GM12878 (cell line): ENCODE measurements at regions not wholly inside any gene's neighbourhood (a gene's known extent, or its start where the extent isn't known, plus 50 kb on each side); places are given as distances from the start of the nearest gene placed in this dataset.

Experiments
- ATAC-seq: fragments of 200-7000 bp; cut with Tn5 transposase; 3 replicates; pipeline ENCODE4 v1.9.1; 2020; ENCODE audit warnings: mild to moderate bottlenecking, moderate library complexity
- BruUV-seq: library from RNA; stranded (reverse); fragments of 400-500 nt; replicated peaks from 2 replicates; lab custom pipeline; 2021; lab: Mats Ljungman, UMichigan
- CTCF ChIA-PET: fragments of 300-600 bp; sonication (Branson Sonifier 250); formaldehyde crosslinking; extraction: SDS; loops from one replicate; lab custom pipeline; 2021; ENCODE audit warnings: inconsistent platforms; lab: Yijun Ruan, JAX
- POLR2A ChIA-PET: fragments of 350-600 bp; formaldehyde crosslinking; extraction: SDS; loops from one replicate; lab custom pipeline; 2021; ENCODE audit warnings: inconsistent platforms; lab: Charles Lee
- RAD21 ChIA-PET: fragments of 300-600 bp; sonication (Branson Sonifier 250); formaldehyde crosslinking; loops from one replicate; lab custom pipeline; 2023; ENCODE audit warnings: antibody characterized with exemption; ENCODE audit not compliant: unreplicated experiment; lab: Charles Lee
- SMC1A ChIA-PET: fragments of 300-600 bp; sonication (Branson Sonifier 250); formaldehyde crosslinking; loops from one replicate; lab custom pipeline; 2023; ENCODE audit not compliant: unreplicated experiment, uncharacterized antibody; lab: Charles Lee
- DNase-seq: peaks from one replicate; pipeline ENCODE4 v3.0.0-alpha.2; 2011; ENCODE audit warnings: low read depth, low spot score
- FAIRE-seq: peaks from 3 replicates; lab custom pipeline; 2011; peaks lifted over from hg19 to GRCh38; lab: Jason Lieb, UNC
- H2AFZ ChIP-seq: 2 replicates; pipeline ENCODE4 v1.6.0; 2011; ENCODE audit warnings: low read depth, low read length, control low read depth; ENCODE audit not compliant: control insufficient read depth
- H3K27ac ChIP-seq: 2 replicates; pipeline ENCODE4 v1.5.1; 2011; ENCODE audit warnings: control low read depth; ENCODE audit not compliant: control insufficient read depth, insufficient read depth
- H3K27me3 ChIP-seq, 2 experiments: replicated peaks in 1 of 2; 2 replicates each; pipeline versions ENCODE4 v1.6.0 to v1.6.1; 2011; ENCODE audit warnings: low read length in 1 of 2; ENCODE audit not compliant: control insufficient read depth in 2 of 2, insufficient read depth in 2 of 2
- H3K36me3 ChIP-seq, 2 experiments: 2 replicates each; pipeline ENCODE4 v1.5.1; 2011; ENCODE audit warnings: low read length in 1 of 2; ENCODE audit not compliant: control insufficient read depth in 2 of 2, insufficient read depth in 2 of 2
- H3K4me1 ChIP-seq: 2 replicates; pipeline ENCODE4 v1.6.1; 2011; ENCODE audit warnings: mild to moderate bottlenecking, low read length, moderate library complexity, mixed read lengths; ENCODE audit not compliant: control insufficient read depth, insufficient read depth
- H3K4me2 ChIP-seq: 2 replicates; pipeline ENCODE4 v1.6.0; 2011; ENCODE audit warnings: control low read depth; ENCODE audit not compliant: control insufficient read depth, insufficient read depth
- H3K4me3 ChIP-seq: fragments of 200-600 bp; sonication (generic); 2 replicates; pipeline ENCODE4 v1.5.1; 2016
- H3K79me2 ChIP-seq: 2 replicates; pipeline ENCODE4 v1.6.0; 2011; ENCODE audit warnings: low read length; ENCODE audit not compliant: control insufficient read depth, insufficient read depth
- H3K9ac ChIP-seq: 2 replicates; pipeline ENCODE4 v1.8.0; 2011; ENCODE audit warnings: low read length, control low read depth, mixed read lengths; ENCODE audit not compliant: control insufficient read depth, insufficient read depth
- H3K9me3 ChIP-seq: replicated peaks from 3 replicates; pipeline ENCODE4 v1.5.1; 2011; ENCODE audit warnings: mild to moderate bottlenecking, low read length; ENCODE audit not compliant: control insufficient read depth, insufficient read depth
- H4K20me1 ChIP-seq: 2 replicates; pipeline ENCODE4 v1.6.0; 2011; ENCODE audit not compliant: control insufficient read depth, insufficient read depth
- CEBPB ChIP-seq, 2 experiments: fragments of 150-350 bp in 1 of 2; IDR thresholded peaks; 2 replicates each; pipeline ENCODE4 v1.6.1; 2012 to 2014; ENCODE audit warnings: low read depth in 2 of 2, low read length in 2 of 2, borderline replicate concordance in 1 of 2, inconsistent platforms in 1 of 2
- EGR1 ChIP-seq, 2 experiments: IDR thresholded peaks; 1 replicate in 1 of 2; 2 replicates in 1 of 2; pipeline ENCODE4 v1.6.1; 2011 to 2012; ENCODE audit warnings: low read depth in 2 of 2, low read length in 2 of 2, borderline replicate concordance in 1 of 2, mild to moderate bottlenecking in 1 of 2, moderate library complexity in 1 of 2
- GABPA ChIP-seq: IDR thresholded peaks from 2 replicates; pipeline ENCODE4 v1.6.1; 2014; ENCODE audit warnings: antibody characterized with exemption, low read depth, mild to moderate bottlenecking, inconsistent platforms
- IRF4 ChIP-seq: IDR thresholded peaks from 2 replicates; pipeline ENCODE4 v1.6.1; 2011; ENCODE audit warnings: low read depth, low read length
- MEF2B ChIP-seq: fragments of 450-650 bp; IDR thresholded peaks from 2 replicates; pipeline ENCODE4 v1.6.1; 2018; ENCODE audit warnings: mild to moderate bottlenecking, moderate library complexity; ENCODE audit not compliant: partially characterized antibody, poor library complexity, severe bottlenecking
- NR2F1 ChIP-seq: fragments of 450-650 bp; conservative IDR thresholded peaks from 2 replicates; pipeline ENCODE4 v1.6.1; 2017; ENCODE audit warnings: mild to moderate bottlenecking
- NRF1 ChIP-seq: conservative IDR thresholded peaks from 2 replicates; pipeline ENCODE4 v1.6.1; 2011; ENCODE audit warnings: mild to moderate bottlenecking, low read depth, low read length, improper control_type of control experiment
- RUNX3 ChIP-seq: IDR thresholded peaks from 2 replicates; pipeline ENCODE4 v1.6.1; 2012; ENCODE audit warnings: low read length, inconsistent platforms
- STAT3 ChIP-seq: IDR thresholded peaks from 2 replicates; pipeline ENCODE4 v1.6.1; 2011; ENCODE audit warnings: low read depth, low read length, improper control_type of control experiment
- ZNF384 ChIP-seq: IDR thresholded peaks from 2 replicates; pipeline ENCODE4 v1.6.1; 2012; ENCODE audit warnings: low read depth, mild to moderate bottlenecking, low read length, improper control_type of control experiment, borderline replicate concordance
- WGBS: methylation state at CpG from one replicate; pipeline ENCODE4 v1.1.6; 2016; ENCODE audit warnings: low lambda C conversion rate; ENCODE audit not compliant: insufficient replicate concordance, insufficient coverage; ENCODE audit errors: missing lambda C conversion rate; 5-methylcytosine and 5-hydroxymethylcytosine counted together
- in situ Hi-C: fragments of 300-500 bp; cut with MboI; formaldehyde crosslinking; loops from 9 replicates; pipeline ENCODE4 v1.14.3; 2018; ENCODE audit warnings: mixed read lengths
- intact Hi-C: fragments of 100-400 bp; cut with micrococcal nuclease; formaldehyde crosslinking; loops from one replicate; pipeline ENCODE4 v1.14.2; 2022; ENCODE audit not compliant: unreplicated experiment
- TF ChIP-seq, protein P1 (sequence below): fragments of 450-650 bp; IDR thresholded peaks from 2 replicates; pipeline ENCODE4 v1.6.1; 2017; ENCODE audit warnings: mild to moderate bottlenecking, moderate library complexity
- TF ChIP-seq, protein P2 (sequence below): fragments of 450-650 bp; IDR thresholded peaks from 2 replicates; pipeline ENCODE4 v1.6.1; 2018; ENCODE audit warnings: borderline replicate concordance, mild to moderate bottlenecking; ENCODE audit not compliant: partially characterized antibody

- TF ChIP-seq STAT3: no peak
- no peak for TF ChIP-seq NR2F1
- TF ChIP-seq MEF2B: no peak
- TF ChIP-seq, all 136 proteins: peak for 0
Observed at GRCh38 chr4:55186123-55186522, 60.7 kb upstream of the KDR start (continued).

GRCh38 chr4:55186700-55187099, 61.3 kb upstream of the KDR start:
- POLR2A ChIA-PET: no interaction called here
- intact Hi-C loops (loop anchor here (10.0 kb wide), 1 partner anchor 138 kb away; no protein-coding TSS in a partner anchor), in situ Hi-C loops (no loop called here)
- no peak overlapping the region for H3K4me3 ChIP-seq
- SMC1A ChIA-PET: interaction anchor here (0.8 to 0.9 kb wide), 2 partner anchors 18 to 525 kb away, joined by 3 read pairs; no protein-coding TSS in a partner anchor
- H4K20me1 ChIP-seq: no peaks in the 10 kb centered on the region
- RAD21 ChIA-PET: no interaction called here
- no peaks in the 10 kb centered on the region for H3K36me3 ChIP-seq
- CTCF ChIA-PET: interaction anchor here (0.5 kb wide), 1 partner anchor 730 kb away, joined by 4 read pairs; no protein-coding TSS in a partner anchor
- no peak for DNase-seq
- H3K79me2 ChIP-seq: no peaks in the 10 kb centered on the region
- no peak for FAIRE-seq
- no peak overlapping the region for H3K4me2 ChIP-seq
- no peaks in the 10 kb centered on the region for H3K4me1 ChIP-seq
- H3K9ac ChIP-seq: no peak overlapping the region
- no peak for ATAC-seq
- H3K27me3 ChIP-seq: no peaks in the 10 kb centered on the region
- H3K9me3 ChIP-seq: no peaks in the 10 kb centered on the region
- 0% methylated on average over 3 of the region's 3 CpGs for WGBS
- no TSS peak for BruUV-seq
- no peak overlapping the region for H3K27ac ChIP-seq
- H2AFZ ChIP-seq: no peak overlapping the region
- TF ChIP-seq ZNF384 (no peak), GABPA (no peak), EGR1 (IDR thresholded peaks at IDR 0.05; ENCODE audit: borderline replicate concordance in 1 of 2, low read depth in 2 of 2, low read length in 2 of 2) (no peak), CEBPB (IDR thresholded peaks at IDR 0.05; ENCODE audit: borderline replicate concordance in 1 of 2, low read depth in 2 of 2, low read length in 2 of 2) (no peak), RUNX3 (no peak), IRF4 (no peak), NRF1 (no peak)
- TF ChIP-seq, protein P1, sequence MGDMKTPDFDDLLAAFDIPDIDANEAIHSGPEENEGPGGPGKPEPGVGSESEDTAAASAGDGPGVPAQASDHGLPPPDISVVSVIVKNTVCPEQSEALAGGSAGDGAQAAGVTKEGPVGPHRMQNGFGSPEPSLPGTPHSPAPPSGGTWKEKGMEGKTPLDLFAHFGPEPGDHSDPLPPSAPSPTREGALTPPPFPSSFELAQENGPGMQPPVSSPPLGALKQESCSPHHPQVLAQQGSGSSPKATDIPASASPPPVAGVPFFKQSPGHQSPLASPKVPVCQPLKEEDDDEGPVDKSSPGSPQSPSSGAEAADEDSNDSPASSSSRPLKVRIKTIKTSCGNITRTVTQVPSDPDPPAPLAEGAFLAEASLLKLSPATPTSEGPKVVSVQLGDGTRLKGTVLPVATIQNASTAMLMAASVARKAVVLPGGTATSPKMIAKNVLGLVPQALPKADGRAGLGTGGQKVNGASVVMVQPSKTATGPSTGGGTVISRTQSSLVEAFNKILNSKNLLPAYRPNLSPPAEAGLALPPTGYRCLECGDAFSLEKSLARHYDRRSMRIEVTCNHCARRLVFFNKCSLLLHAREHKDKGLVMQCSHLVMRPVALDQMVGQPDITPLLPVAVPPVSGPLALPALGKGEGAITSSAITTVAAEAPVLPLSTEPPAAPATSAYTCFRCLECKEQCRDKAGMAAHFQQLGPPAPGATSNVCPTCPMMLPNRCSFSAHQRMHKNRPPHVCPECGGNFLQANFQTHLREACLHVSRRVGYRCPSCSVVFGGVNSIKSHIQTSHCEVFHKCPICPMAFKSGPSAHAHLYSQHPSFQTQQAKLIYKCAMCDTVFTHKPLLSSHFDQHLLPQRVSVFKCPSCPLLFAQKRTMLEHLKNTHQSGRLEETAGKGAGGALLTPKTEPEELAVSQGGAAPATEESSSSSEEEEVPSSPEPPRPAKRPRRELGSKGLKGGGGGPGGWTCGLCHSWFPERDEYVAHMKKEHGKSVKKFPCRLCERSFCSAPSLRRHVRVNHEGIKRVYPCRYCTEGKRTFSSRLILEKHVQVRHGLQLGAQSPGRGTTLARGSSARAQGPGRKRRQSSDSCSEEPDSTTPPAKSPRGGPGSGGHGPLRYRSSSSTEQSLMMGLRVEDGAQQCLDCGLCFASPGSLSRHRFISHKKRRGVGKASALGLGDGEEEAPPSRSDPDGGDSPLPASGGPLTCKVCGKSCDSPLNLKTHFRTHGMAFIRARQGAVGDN: no peak
- TF ChIP-seq, protein P2, sequence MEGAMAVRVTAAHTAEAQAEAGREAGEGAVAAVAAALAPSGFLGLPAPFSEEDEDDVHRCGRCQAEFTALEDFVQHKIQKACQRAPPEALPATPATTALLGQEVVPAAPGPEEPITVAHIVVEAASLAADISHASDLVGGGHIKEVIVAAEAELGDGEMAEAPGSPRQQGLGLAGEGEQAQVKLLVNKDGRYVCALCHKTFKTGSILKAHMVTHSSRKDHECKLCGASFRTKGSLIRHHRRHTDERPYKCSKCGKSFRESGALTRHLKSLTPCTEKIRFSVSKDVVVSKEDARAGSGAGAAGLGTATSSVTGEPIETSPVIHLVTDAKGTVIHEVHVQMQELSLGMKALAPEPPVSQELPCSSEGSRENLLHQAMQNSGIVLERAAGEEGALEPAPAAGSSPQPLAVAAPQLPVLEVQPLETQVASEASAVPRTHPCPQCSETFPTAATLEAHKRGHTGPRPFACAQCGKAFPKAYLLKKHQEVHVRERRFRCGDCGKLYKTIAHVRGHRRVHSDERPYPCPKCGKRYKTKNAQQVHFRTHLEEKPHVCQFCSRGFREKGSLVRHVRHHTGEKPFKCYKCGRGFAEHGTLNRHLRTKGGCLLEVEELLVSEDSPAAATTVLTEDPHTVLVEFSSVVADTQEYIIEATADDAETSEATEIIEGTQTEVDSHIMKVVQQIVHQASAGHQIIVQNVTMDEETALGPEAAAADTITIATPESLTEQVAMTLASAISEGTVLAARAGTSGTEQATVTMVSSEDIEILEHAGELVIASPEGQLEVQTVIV: no peak
